ENCODE measurements at regions not wholly inside any gene's neighbourhood (a gene's known extent, or its start where the extent isn't known, plus 50 kb on each side); places are given as distances from the start of the nearest gene placed in this dataset.
"Not testable (repeated sequence)": the region's sequence is repeated elsewhere in the genome, so short reads cannot be mapped to it uniquely, and the experiment has no call there.

- intact Hi-C loops (cut with DNase I) = no loop called here
- DNase-seq = no peak
- no peak for ATAC-seq
These were observed 217.0 kb downstream of the SPP2 start for GRCh38 chr2:234267534-234267933.

GRCh38 chr2:234266952-234267351 lies 216.4 kb downstream of the SPP2 start:
- ATAC-seq (no peak), DNase-seq (no peak)
- intact Hi-C loops (cut with DNase I) = no loop called here

GRCh38 chr2:234265206-234265605 lies 214.7 kb downstream of the SPP2 start:
- DNase-seq (no peak), ATAC-seq (no peak)

GRCh38 chr2:234261736-234262135 lies 211.2 kb downstream of the SPP2 start:
- intact Hi-C loops (cut with DNase I) = no loop called here
- ATAC-seq (no peak), DNase-seq (no peak)

More at GRCh38 chr2:234265206-234265605, 214.7 kb downstream of the SPP2 start:
- intact Hi-C loops (cut with DNase I) = no loop called here

GRCh38 chr2:234259440-234259839 lies 208.9 kb downstream of the SPP2 start:
- no peak for DNase-seq
- ATAC-seq = no peak
- intact Hi-C loops (cut with DNase I) = no loop called here

GRCh38 chr2:234258562-234259141 lies 208.2 kb downstream of the SPP2 start:
- DNase-seq (no peak), ATAC-seq (no peak)
- intact Hi-C loops (cut with DNase I) = no loop called here

GRCh38 chr2:234257859-234258561 lies 207.5 kb downstream of the SPP2 start:
- ATAC-seq = peak; percentile 47 to 98
- intact Hi-C loops (cut with DNase I) = no loop called here
- DNase-seq = peak; percentile 59

GRCh38 chr2:234256516-234256915 lies 206.0 kb downstream of the SPP2 start:
- no peak for DNase-seq
- intact Hi-C loops (cut with DNase I) = no loop called here
- no peak for ATAC-seq

GRCh38 chr2:234254783-234255521 lies 204.4 kb downstream of the SPP2 start:
- DNase-seq = no peak
- ATAC-seq = no peak
- intact Hi-C loops (cut with DNase I) = no loop called here

- intact Hi-C loops (cut with DNase I) = no loop called here
- ATAC-seq (no peak), DNase-seq (no peak)
These were observed 202.3 kb downstream of the SPP2 start for GRCh38 chr2:234252772-234253171.

- ATAC-seq = no peak
- intact Hi-C loops (cut with DNase I) = no loop called here
- no peak for DNase-seq
These were observed 201.1 kb downstream of the SPP2 start for GRCh38 chr2:234251326-234252271.

- ATAC-seq (no peak), DNase-seq (no peak)
- intact Hi-C loops (cut with DNase I) = no loop called here
These were observed 200.4 kb downstream of the SPP2 start for GRCh38 chr2:234250926-234251325.

GRCh38 chr2:234249873-234250272 lies 199.4 kb downstream of the SPP2 start:
- intact Hi-C loops (cut with DNase I) = no loop called here
- DNase-seq (no peak), ATAC-seq (no peak)

- intact Hi-C loops (cut with DNase I) = no loop called here
- ATAC-seq = no peak
These were observed 198.7 kb downstream of the SPP2 start for GRCh38 chr2:234249034-234249735.

GRCh38 chr2:234248213-234248710 lies 197.8 kb downstream of the SPP2 start:
- intact Hi-C loops (cut with DNase I); DNase-seq; ATAC-seq: not testable (repeated sequence)

More at GRCh38 chr2:234249034-234249735, 198.7 kb downstream of the SPP2 start:
- no peak for DNase-seq

GRCh38 chr2:234247453-234248180 lies 197.1 kb downstream of the SPP2 start:
- DNase-seq = no peak
- ATAC-seq = no peak
- intact Hi-C loops (cut with DNase I) = no loop called here

GRCh38 chr2:234245945-234246344 lies 195.4 kb downstream of the SPP2 start:
- no peak for DNase-seq
- ATAC-seq = no peak
- intact Hi-C loops (cut with DNase I) = no loop called here
